ENCODE measurements at regions not wholly inside any gene's neighbourhood (a gene's known extent, or its start where the extent isn't known, plus 50 kb on each side); places are given as distances from the start of the nearest gene placed in this dataset.
A peak's percentile ranks its signal among the peaks of the same experiment; 100 is the strongest.
"Not testable (repeated sequence)": the region's sequence is repeated elsewhere in the genome, so short reads cannot be mapped to it uniquely, and the experiment has no call there.

DNA sequence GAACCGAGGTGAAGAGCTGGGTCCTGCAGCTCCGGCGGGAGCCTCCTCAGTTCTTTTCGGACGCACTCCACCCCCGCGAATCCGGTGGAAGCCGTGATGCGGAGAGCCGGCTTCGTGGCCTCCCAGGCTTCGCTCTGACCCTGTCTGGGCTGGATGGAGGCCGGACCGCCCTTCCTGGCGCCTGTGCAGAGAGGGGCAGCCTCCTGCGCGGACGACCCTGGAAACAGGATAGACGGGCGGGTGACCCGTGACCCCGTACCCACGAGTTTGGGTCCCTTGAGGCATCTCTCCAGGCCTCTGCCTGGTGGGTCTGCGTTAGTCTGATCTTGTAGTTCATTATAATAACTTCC lies 136.0 kb downstream of the FOXD4L6 start:
- H3K4me3 ChIP-seq (ENCODE audit: low read length) = peak overlapping the region; percentile 53
- H3K4me1 ChIP-seq (ENCODE audit: insufficient read depth, low read length) = not testable (repeated sequence)

GRCh38 chr9:40991741-40992471 lies 136.6 kb downstream of the FOXD4L6 start:
- not testable (repeated sequence) for H3K9me3 ChIP-seq (ENCODE audit: low read length); H3K36me3 ChIP-seq (ENCODE audit: insufficient read depth, low read length)

More for the DNA sequence above, 136.0 kb downstream of the FOXD4L6 start:
- not testable (repeated sequence) for H3K9me3 ChIP-seq (ENCODE audit: low read length); H3K27me3 ChIP-seq (ENCODE audit: insufficient read depth, low read length); H3K36me3 ChIP-seq (ENCODE audit: insufficient read depth, low read length); H2AFZ ChIP-seq (ENCODE audit: low read depth, low read length)

DNA sequence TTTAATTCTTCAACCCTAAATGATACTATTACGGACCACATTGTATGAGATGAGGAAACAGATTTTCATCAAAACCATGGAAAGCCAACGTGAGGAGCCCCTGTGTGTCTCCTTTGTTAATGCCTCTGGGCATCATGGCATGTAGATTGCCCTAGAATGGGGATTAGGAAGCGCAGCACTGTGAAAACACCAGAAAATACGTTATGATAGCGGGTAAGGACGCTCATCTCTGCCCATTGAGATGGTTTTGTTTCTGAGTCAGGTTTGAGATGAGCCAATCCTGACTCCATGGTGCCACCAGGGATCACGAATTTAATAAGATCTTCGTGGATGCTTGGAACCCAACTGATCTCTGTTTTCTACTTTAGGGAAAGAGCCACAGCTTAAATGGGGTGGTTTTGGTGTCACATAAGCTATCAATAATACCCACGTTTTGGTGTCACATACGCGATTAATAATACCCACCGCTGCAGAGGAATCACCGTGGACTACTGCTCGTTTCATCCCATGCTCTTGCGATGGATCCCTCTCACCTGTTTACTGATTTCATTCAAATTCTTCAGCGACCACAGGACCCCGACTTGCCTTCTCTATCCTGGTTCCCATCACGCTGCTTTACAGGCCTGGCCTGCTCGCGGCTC lies 137.3 kb downstream of the FOXD4L6 start:
- H3K36me3 ChIP-seq (ENCODE audit: insufficient read depth, low read length); H3K27me3 ChIP-seq (ENCODE audit: insufficient read depth, low read length); H3K9me3 ChIP-seq (ENCODE audit: low read length); H3K4me1 ChIP-seq (ENCODE audit: insufficient read depth, low read length): not testable (repeated sequence)
- H2AFZ ChIP-seq (ENCODE audit: low read depth, low read length) = peak overlapping the region; percentile 74
- peak overlapping the region; percentile 53 for H3K4me3 ChIP-seq (ENCODE audit: low read length)

More at GRCh38 chr9:40991741-40992471, 136.6 kb downstream of the FOXD4L6 start:
- H3K27me3 ChIP-seq (ENCODE audit: insufficient read depth, low read length); H3K4me1 ChIP-seq (ENCODE audit: insufficient read depth, low read length): not testable (repeated sequence)
- Histone ChIP-seq H3K4me3 (ENCODE audit: low read length) (peak overlapping the region; percentile 53), H2AFZ (ENCODE audit: low read depth, low read length) (peak overlapping the region; percentile 74)

DNA sequence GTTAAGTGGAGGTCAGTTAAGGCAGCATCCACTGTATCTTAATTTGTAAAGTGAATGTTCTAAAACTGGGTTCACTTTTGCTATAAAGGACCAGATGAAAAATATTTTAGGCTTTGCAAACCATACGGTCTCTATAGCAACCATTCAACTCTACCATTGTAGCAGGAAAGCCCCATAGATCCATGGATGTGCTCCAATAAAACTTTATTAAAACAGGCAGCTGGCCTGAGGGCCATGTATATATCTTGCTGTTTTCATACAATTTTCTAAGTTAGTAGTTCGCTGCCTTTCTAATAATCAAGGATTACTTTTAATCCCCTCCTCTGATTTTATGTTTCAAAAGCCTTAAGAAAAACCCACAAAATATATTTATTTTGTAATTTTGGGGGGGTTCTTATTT lies 142.1 kb downstream of the FOXD4L6 start:
- not testable (repeated sequence) for H3K36me3 ChIP-seq (ENCODE audit: insufficient read depth, low read length); H3K27me3 ChIP-seq (ENCODE audit: insufficient read depth, low read length); H3K4me1 ChIP-seq (ENCODE audit: insufficient read depth, low read length); H3K4me3 ChIP-seq (ENCODE audit: low read length); H3K9me3 ChIP-seq (ENCODE audit: low read length); H2AFZ ChIP-seq (ENCODE audit: low read depth, low read length)

DNA sequence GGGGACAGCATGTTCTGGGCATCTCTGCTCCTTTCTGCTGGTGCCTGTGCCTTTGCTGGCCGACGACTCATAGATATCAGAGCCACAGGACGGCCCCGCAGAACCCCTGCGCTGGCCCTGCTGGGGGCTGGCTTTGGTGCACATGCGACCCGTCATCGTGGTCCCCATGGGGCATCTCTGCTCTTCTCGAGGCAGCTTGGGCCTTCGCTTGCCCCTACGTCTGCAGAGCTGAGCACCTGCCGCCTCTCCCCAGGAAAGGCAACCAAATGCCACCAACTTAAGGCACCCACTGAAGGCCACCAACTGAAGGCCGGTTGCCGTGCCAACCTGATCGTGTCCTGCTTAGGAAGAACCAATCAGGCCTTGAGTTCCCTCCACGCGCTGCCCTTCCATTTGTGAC lies 153.1 kb downstream of the FOXD4L6 start:
- H2AFZ ChIP-seq (ENCODE audit: low read depth, low read length); H3K36me3 ChIP-seq (ENCODE audit: insufficient read depth, low read length); H3K4me1 ChIP-seq (ENCODE audit: insufficient read depth, low read length); H3K27me3 ChIP-seq (ENCODE audit: insufficient read depth, low read length); H3K4me3 ChIP-seq (ENCODE audit: low read length); H3K9me3 ChIP-seq (ENCODE audit: low read length): not testable (repeated sequence)

DNA sequence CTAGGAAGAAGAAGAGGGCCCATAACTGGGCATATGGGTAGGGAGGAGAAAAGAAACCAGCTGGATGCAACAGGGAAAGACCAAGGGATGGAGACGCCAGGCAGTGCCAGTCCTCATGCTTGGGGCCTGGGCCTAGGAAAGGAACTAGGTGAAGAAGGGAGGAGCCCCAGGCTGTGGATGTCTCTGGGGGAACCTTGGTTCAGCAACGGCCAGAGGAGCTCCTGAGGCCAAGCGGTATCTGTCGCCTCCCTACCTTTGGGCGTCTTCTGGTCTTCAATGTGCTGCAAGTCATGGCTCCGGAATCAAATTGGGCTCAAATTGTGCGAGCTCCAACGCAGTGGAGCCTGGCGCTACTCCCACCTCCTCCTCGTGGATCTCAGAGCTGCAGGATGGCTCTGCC lies 153.6 kb downstream of the FOXD4L6 start:
- not testable (repeated sequence) for H3K4me1 ChIP-seq (ENCODE audit: insufficient read depth, low read length); H3K27me3 ChIP-seq (ENCODE audit: insufficient read depth, low read length); H3K9me3 ChIP-seq (ENCODE audit: low read length); H3K4me3 ChIP-seq (ENCODE audit: low read length); H3K36me3 ChIP-seq (ENCODE audit: insufficient read depth, low read length); H2AFZ ChIP-seq (ENCODE audit: low read depth, low read length)

DNA sequence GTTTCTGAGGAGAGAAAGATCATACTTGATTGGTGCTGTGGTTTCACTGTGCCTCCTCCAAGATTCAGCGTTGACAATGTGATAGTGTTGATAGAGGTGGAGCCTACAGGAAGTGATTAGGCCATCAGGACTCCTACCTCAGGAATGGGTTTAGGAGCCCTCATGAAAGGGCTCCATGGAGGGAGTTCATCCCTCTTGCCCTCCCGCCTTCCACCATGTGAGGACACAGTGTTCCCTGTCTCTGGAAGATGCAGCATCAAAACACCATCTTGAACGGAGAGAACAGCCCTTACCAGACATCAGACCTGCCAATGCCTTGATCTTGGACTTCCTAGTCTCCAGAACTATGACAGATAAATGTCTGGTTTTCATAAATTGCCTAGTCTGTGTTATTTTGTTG lies 156.7 kb downstream of the FOXD4L6 start:
- H3K27me3 ChIP-seq (ENCODE audit: insufficient read depth, low read length); H2AFZ ChIP-seq (ENCODE audit: low read depth, low read length); H3K4me1 ChIP-seq (ENCODE audit: insufficient read depth, low read length); H3K36me3 ChIP-seq (ENCODE audit: insufficient read depth, low read length); H3K4me3 ChIP-seq (ENCODE audit: low read length); H3K9me3 ChIP-seq (ENCODE audit: low read length): not testable (repeated sequence)

- H3K36me3 ChIP-seq (ENCODE audit: insufficient read depth, low read length); H3K4me3 ChIP-seq (ENCODE audit: low read length); H2AFZ ChIP-seq (ENCODE audit: low read depth, low read length); H3K9me3 ChIP-seq (ENCODE audit: low read length); H3K27me3 ChIP-seq (ENCODE audit: insufficient read depth, low read length); H3K4me1 ChIP-seq (ENCODE audit: insufficient read depth, low read length): not testable (repeated sequence)
These were observed 158.1 kb downstream of the FOXD4L6 start for GRCh38 chr9:40970340-40970739.

- not testable (repeated sequence) for H3K4me3 ChIP-seq (ENCODE audit: low read length); H3K9me3 ChIP-seq (ENCODE audit: low read length); H3K27me3 ChIP-seq (ENCODE audit: insufficient read depth, low read length); H3K36me3 ChIP-seq (ENCODE audit: insufficient read depth, low read length); H2AFZ ChIP-seq (ENCODE audit: low read depth, low read length); H3K4me1 ChIP-seq (ENCODE audit: insufficient read depth, low read length)
These were observed 166.0 kb downstream of the FOXD4L6 start for GRCh38 chr9:40962461-40962860.

- not testable (repeated sequence) for H2AFZ ChIP-seq (ENCODE audit: low read depth, low read length); H3K9me3 ChIP-seq (ENCODE audit: low read length); H3K4me3 ChIP-seq (ENCODE audit: low read length); H3K4me1 ChIP-seq (ENCODE audit: insufficient read depth, low read length); H3K36me3 ChIP-seq (ENCODE audit: insufficient read depth, low read length); H3K27me3 ChIP-seq (ENCODE audit: insufficient read depth, low read length)
These were observed 176.5 kb downstream of the FOXD4L6 start for GRCh38 chr9:40951876-40952494.

GRCh38 chr9:40946228-40946627 lies 182.3 kb downstream of the FOXD4L6 start:
- not testable (repeated sequence) for H3K9me3 ChIP-seq (ENCODE audit: low read length); H3K4me1 ChIP-seq (ENCODE audit: insufficient read depth, low read length); H3K36me3 ChIP-seq (ENCODE audit: insufficient read depth, low read length); H2AFZ ChIP-seq (ENCODE audit: low read depth, low read length); H3K4me3 ChIP-seq (ENCODE audit: low read length); H3K27me3 ChIP-seq (ENCODE audit: insufficient read depth, low read length)

DNA sequence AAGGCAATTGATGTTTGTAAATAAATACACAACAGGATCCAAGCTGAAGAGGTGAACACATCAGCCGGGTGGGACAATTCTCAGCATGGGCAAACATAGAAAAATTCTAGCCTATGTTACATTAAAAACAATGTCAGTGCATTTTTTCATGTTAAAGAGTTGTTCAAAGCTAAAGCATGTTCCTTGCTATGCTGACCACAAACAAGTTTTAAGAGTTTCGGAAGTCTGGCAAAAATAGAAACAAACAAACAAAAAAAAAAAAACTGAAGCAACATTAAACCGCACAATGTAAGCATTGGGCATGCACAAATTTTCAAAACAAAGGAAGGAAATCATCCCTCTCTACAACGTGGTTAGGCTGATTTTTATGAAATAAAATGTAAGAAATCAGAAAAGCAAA lies 185.8 kb downstream of the FOXD4L6 start:
- H3K4me3 ChIP-seq (ENCODE audit: low read length); H2AFZ ChIP-seq (ENCODE audit: low read depth, low read length); H3K27me3 ChIP-seq (ENCODE audit: insufficient read depth, low read length); H3K36me3 ChIP-seq (ENCODE audit: insufficient read depth, low read length); H3K9me3 ChIP-seq (ENCODE audit: low read length); H3K4me1 ChIP-seq (ENCODE audit: insufficient read depth, low read length): not testable (repeated sequence)

DNA sequence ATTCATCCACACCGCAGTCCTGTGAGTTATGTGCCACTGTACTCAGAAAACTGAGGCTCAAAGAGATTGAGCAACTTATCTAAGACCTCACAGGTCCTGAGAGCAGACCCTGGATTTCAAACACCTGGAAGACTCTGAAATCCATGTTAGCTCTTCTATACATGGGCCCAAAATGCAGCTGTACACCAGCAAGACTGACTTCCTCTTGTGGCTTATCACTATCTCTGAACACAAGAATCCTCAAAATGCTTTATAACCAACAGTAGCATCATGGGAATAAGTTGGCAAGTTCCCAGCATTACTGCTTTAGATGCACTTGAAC lies 188.6 kb downstream of the FOXD4L6 start:
- not testable (repeated sequence) for H3K4me3 ChIP-seq (ENCODE audit: low read length); H3K4me1 ChIP-seq (ENCODE audit: insufficient read depth, low read length); H3K27me3 ChIP-seq (ENCODE audit: insufficient read depth, low read length); H3K36me3 ChIP-seq (ENCODE audit: insufficient read depth, low read length); H2AFZ ChIP-seq (ENCODE audit: low read depth, low read length); H3K9me3 ChIP-seq (ENCODE audit: low read length)

Measured in neuron (in vitro differentiated cells).